NT2/D1 (cell line): ENCODE measurements at regions not wholly inside any gene's neighbourhood (a gene's known extent, or its start where the extent isn't known, plus 50 kb on each side); places are given as distances from the start of the nearest gene placed in this dataset.

Experiments used
- DNase-seq: peaks from one replicate; pipeline ENCODE4 v3.0.0-alpha.2; 2011; ENCODE audit warnings: low read depth, low spot score
- H3K27me3 ChIP-seq: 2 replicates; pipeline ENCODE4 v1.6.0; 2011; ENCODE audit warnings: mild to moderate bottlenecking; ENCODE audit not compliant: insufficient read length, insufficient read depth
- H3K36me3 ChIP-seq: 2 replicates; pipeline ENCODE4 v1.6.1; 2011; ENCODE audit warnings: mild to moderate bottlenecking, low read length, mixed read lengths; ENCODE audit not compliant: insufficient read depth, insufficient read length
- H3K4me1 ChIP-seq: 2 replicates; pipeline ENCODE4 v1.5.1; 2011; ENCODE audit not compliant: insufficient read depth, insufficient read length
- H3K4me3 ChIP-seq: 2 replicates; pipeline ENCODE4 v1.5.1; 2011; ENCODE audit warnings: low read depth; ENCODE audit not compliant: insufficient read length
- H3K9ac ChIP-seq: 2 replicates; pipeline ENCODE4 v1.6.0; 2011; ENCODE audit warnings: low read depth; ENCODE audit not compliant: insufficient read length
- H3K9me3 ChIP-seq: 2 replicates; pipeline ENCODE4 v1.5.1; 2011; ENCODE audit warnings: mild to moderate bottlenecking, low read length; ENCODE audit not compliant: insufficient read depth
- SUZ12 ChIP-seq: IDR thresholded peaks from 2 replicates; pipeline ENCODE4 v1.6.1; 2011; ENCODE audit not compliant: insufficient read length, insufficient read depth; ENCODE audit errors: extremely low read depth
- YY1 ChIP-seq: IDR thresholded peaks from 2 replicates; pipeline ENCODE4 v1.6.1; 2011; ENCODE audit not compliant: insufficient read length, insufficient read depth
- ZNF274 ChIP-seq: IDR thresholded peaks from 2 replicates; pipeline ENCODE4 v1.6.1; 2011; ENCODE audit warnings: mild to moderate bottlenecking, low read depth, low read length

DNA sequence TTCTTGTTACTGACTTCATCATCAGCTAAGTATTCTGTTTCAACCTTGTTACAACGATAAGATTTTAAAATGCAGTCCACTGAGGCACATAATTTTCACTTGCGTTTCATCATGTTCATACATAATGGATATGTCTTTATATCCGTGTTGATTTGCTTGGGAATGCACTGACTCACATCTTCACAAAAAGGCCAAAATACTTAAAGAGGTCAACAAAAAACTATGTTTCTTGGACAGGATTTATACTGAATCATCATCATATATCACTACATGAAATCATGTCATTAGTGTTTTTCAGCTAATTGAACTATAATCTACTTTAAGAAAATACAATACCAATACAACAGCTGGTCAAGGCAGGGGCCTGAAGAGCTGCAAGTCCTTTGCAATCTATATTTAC, 324.5 kb upstream of the KLF6 start:
- DNase-seq: no peak
- TF ChIP-seq ZNF274: no peak
- no peak for TF ChIP-seq SUZ12
- TF ChIP-seq YY1: no peak
- H3K4me3 ChIP-seq: no peak overlapping the region
- no peaks in the 10 kb centered on the region for H3K36me3 ChIP-seq
- no peak overlapping the region for H3K9ac ChIP-seq
- no peaks in the 10 kb centered on the region for H3K4me1 ChIP-seq
- H3K27me3 ChIP-seq: no peaks in the 10 kb centered on the region
- no peaks in the 10 kb centered on the region for H3K9me3 ChIP-seq

DNA sequence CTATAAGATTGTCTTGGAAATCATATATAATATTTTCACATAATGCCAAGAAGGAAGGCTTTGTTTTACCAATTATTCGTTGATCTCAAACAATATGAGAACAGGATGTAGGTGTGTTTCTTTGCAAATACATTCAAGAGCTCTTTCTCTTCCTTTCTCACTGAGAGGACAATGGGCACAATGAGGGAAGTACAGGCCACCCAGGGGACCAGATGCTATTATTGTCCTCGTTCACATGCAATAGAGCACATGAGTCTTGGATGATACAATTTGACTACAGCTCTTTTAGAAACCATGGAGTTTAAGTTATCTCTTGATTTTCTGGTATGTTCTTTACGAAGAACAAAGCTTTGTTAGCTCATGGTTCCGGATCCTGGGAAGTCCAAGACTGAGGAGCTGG, 323.7 kb upstream of the KLF6 start:
- H3K36me3 ChIP-seq: no peaks in the 10 kb centered on the region
- no peaks in the 10 kb centered on the region for H3K9me3 ChIP-seq
- H3K9ac ChIP-seq: no peak overlapping the region
- no peaks in the 10 kb centered on the region for H3K27me3 ChIP-seq
- no peak overlapping the region for H3K4me3 ChIP-seq
- H3K4me1 ChIP-seq: no peaks in the 10 kb centered on the region
- TF ChIP-seq YY1: no peak
- TF ChIP-seq SUZ12: no peak
- no peak for TF ChIP-seq ZNF274
- DNase-seq: no peak

DNA sequence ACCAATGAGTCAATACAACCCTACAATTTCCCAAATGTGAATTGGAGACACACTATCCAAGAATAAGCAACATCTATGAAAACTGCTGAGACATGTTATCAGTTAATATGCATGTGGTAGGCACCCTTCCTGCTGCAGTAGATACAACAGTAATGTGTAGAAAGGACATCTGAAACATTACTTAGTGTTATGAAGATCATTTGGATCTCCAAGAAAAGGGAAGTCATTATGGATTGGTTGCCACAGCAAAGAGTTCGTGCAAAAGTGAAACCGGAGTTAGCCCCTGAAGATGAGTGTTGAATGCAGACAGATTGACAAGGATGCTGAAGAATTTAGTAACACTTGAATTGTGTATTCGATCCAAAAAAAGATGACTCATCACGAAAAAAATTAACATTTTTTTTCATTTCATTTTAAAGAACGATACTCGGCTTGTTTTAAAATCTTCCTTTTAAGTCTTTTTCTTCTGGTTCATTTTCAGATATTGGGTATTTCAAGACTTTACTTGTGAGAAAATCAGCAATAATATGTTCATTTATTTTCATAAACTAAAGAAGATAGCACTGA, 322.4 kb upstream of the KLF6 start:
- no peak overlapping the region for H3K4me3 ChIP-seq

DNA sequence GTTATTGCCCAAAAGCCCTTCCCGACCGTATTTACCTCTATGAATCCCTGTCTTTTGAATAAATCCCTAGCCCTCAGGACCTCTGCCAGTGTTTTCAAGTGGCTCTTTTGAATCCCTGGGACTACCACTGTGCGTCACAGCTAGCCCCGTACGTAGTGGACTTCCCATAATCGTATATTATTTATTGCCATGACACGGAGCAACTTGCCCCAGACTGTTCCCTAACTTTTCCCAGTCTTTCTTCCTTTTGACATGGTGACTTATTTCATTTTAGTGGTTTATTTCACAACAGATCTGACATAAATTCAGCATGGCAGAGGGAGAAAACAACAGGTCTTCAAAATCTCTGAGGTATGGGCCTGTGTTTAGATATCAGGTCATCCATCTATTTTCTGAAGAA, 318.6 kb upstream of the KLF6 start:
- Histone ChIP-seq H3K36me3 (no peaks in the 10 kb centered on the region), H3K4me3 (no peak overlapping the region), H3K4me1 (no peaks in the 10 kb centered on the region), H3K9ac (no peak overlapping the region), H3K9me3 (no peaks in the 10 kb centered on the region), H3K27me3 (no peaks in the 10 kb centered on the region)
- no peak for DNase-seq
- TF ChIP-seq ZNF274 (no peak), YY1 (no peak), SUZ12 (no peak)

More for the DNA sequence above, 322.4 kb upstream of the KLF6 start:
- Histone ChIP-seq H3K9ac (no peak overlapping the region), H3K27me3 (no peaks in the 10 kb centered on the region), H3K4me1 (no peaks in the 10 kb centered on the region), H3K36me3 (no peaks in the 10 kb centered on the region), H3K9me3 (no peaks in the 10 kb centered on the region)
- no peak for TF ChIP-seq SUZ12
- no peak for TF ChIP-seq ZNF274
- no peak for TF ChIP-seq YY1
- no peak for DNase-seq

DNA sequence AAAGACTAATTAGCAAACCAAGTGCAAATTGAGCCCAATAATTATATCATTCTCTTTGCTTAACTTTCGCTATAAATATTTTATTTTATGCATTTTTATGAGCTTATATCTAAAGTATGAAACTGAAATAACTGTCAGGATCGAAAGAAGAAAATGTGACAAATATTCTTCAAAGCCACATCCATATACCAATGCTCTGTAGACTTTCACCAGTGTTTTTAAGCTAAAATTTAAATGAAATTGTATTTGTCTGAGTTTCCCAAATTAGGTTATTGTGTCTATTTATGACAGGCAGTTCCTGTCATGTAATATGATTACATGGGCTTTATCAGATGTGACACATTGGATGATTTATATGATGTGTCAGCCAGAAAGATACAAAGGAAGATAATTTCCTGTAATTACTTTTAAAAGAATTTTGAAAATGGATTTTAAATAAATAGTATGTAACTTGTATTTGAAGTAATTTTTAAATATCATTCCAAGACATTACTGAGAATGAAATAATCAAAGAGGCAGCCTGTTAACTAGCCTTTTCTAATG, 317.9 kb upstream of the KLF6 start:
- Histone ChIP-seq H3K36me3 (no peaks in the 10 kb centered on the region), H3K4me3 (no peak overlapping the region), H3K9me3 (no peaks in the 10 kb centered on the region), H3K27me3 (no peaks in the 10 kb centered on the region), H3K4me1 (no peaks in the 10 kb centered on the region), H3K9ac (no peak overlapping the region)
- TF ChIP-seq ZNF274: no peak
- no peak for DNase-seq

DNA sequence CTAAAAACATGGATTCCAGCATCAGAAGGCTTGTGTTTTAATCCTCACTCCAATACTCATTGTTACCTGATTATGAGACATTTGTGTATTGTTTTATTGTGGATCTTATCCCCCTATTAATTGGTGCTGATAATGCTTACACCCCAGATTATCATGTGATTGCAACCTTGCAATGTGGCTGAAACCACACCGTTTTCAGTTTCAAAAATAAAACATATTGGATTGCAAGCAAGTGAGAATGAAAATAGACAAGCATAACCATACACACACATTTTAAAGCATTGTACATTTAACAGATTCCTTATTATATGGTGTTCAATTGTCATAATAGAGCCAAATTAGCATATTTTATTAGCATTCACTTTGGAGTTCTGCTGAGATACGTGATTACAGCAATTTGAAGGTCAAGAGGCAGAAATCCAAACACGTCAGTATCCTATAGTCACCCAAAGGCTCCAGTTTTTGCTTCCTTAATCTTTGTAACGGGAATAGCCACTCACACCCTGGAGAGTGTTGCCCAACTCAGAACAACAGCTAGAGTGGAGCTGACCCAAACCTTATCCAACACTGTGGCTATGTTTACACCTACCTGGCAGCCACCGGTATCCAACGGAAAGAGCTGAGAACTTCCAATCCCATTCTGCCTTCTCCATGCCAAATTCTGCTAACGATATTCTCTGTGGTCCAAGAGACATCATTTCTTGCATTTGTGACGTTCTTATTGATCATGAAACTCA, 317.1 kb upstream of the KLF6 start:
- Histone ChIP-seq H3K4me1 (no peaks in the 10 kb centered on the region), H3K9me3 (no peaks in the 10 kb centered on the region), H3K36me3 (no peaks in the 10 kb centered on the region), H3K9ac (no peak overlapping the region), H3K27me3 (no peaks in the 10 kb centered on the region), H3K4me3 (no peak overlapping the region)
- TF ChIP-seq YY1 (no peak), ZNF274 (no peak), SUZ12 (no peak)
- DNase-seq: no peak

DNA sequence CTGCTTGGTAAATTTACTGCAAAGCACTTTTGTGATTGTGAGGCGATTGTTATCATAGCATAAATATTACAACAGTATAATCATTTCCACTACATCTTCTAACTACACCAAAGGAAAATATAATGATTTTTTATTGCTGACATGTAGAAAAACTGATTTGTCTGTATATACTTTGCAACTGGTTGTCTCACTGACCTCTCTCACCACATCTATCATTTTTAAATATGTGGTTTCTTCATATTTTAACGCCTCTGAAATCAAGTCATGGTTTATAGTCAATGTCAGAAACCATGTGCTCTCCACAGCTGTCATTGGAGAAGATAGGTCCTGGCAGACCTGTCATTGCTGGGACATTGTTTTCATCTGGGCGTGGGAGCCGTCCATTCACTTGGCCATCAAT, 315.4 kb upstream of the KLF6 start:
- TF ChIP-seq ZNF274 (no peak), SUZ12 (no peak), YY1 (no peak)
- H3K4me3 ChIP-seq: no peak overlapping the region
- H3K9ac ChIP-seq: no peak overlapping the region
- H3K27me3 ChIP-seq: no peaks in the 10 kb centered on the region
- H3K36me3 ChIP-seq: no peaks in the 10 kb centered on the region
- H3K9me3 ChIP-seq: no peaks in the 10 kb centered on the region
- DNase-seq: no peak
- H3K4me1 ChIP-seq: no peaks in the 10 kb centered on the region
